ENCODE measurements at regions not wholly inside any gene's neighbourhood (a gene's known extent, or its start where the extent isn't known, plus 50 kb on each side); places are given as distances from the start of the nearest gene placed in this dataset.

DNA sequence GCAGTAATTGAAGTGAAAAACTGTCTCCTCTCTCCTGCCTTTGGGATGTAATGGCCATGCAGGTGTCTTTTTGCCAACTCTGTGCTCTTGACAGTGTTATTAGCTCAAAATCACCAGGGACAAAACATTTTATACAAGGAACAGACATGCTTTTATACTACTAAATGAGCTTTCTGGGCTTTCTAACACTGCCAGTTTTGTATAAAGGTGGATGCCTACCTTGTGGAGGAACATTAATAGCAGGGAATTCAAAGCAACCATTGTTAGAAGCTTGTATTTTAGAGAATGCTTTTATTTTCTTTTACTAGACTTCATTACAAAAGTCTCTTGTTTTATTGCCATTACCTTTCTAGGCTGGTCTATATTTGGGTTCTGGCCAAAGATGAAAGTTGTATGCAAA lies 54.7 kb upstream of the ARSJ start:
- intact Hi-C loops (cut with DNase I) = no loop called here
- Histone ChIP-seq H3K27me3 (replicated peaks; ENCODE audit: insufficient read depth) (no peaks in the 10 kb centered on the region), H3K4me1 (replicated peaks) (no peaks in the 10 kb centered on the region), H3K27ac (no peak overlapping the region), H3K9me3 (no peaks in the 10 kb centered on the region), H3K4me3 (no peak overlapping the region), H3K36me3 (no peaks in the 10 kb centered on the region)
- no peak for DNase-seq (ENCODE audit: low spot score)
- TF ChIP-seq, protein P1, sequence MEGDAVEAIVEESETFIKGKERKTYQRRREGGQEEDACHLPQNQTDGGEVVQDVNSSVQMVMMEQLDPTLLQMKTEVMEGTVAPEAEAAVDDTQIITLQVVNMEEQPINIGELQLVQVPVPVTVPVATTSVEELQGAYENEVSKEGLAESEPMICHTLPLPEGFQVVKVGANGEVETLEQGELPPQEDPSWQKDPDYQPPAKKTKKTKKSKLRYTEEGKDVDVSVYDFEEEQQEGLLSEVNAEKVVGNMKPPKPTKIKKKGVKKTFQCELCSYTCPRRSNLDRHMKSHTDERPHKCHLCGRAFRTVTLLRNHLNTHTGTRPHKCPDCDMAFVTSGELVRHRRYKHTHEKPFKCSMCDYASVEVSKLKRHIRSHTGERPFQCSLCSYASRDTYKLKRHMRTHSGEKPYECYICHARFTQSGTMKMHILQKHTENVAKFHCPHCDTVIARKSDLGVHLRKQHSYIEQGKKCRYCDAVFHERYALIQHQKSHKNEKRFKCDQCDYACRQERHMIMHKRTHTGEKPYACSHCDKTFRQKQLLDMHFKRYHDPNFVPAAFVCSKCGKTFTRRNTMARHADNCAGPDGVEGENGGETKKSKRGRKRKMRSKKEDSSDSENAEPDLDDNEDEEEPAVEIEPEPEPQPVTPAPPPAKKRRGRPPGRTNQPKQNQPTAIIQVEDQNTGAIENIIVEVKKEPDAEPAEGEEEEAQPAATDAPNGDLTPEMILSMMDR (IDR thresholded peaks at IDR 0.05) = no peak
- TF ChIP-seq POLR2AphosphoS5 (IDR thresholded peaks at IDR 0.05) = no peak
- no peak for TF ChIP-seq POLR2A (IDR thresholded peaks at IDR 0.05)

DNA sequence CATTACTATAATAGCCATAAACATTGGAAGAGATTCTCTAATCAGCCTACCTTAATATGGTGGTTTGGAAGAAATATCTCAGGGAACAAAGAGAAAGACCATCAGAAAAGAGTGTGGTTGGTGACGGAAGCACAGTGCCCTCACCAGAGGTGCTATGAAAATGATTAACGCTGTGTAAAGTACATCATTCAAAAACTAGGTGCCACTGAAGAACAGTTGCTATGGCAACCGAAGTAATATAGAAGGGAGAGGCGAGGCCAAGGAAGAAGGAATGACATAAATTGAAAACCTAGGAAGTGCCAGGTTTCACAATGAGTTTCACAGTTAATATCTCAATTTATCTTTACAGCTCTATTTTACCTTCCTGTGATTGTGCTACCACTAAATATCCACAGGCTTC lies 57.0 kb upstream of the ARSJ start:
- no peaks in the 10 kb centered on the region for H3K9me3 ChIP-seq
- H3K27ac ChIP-seq = no peak overlapping the region
- no peaks in the 10 kb centered on the region for H3K4me1 ChIP-seq (replicated peaks)
- intact Hi-C loops (cut with DNase I) = no loop called here
- H3K27me3 ChIP-seq (replicated peaks; ENCODE audit: insufficient read depth) = no peaks in the 10 kb centered on the region
- WGBS = 83% methylated on average over 4 of the region's 4 CpGs
- H3K4me3 ChIP-seq = no peak overlapping the region
- no peak for DNase-seq (ENCODE audit: low spot score)
- no peak for TF ChIP-seq POLR2AphosphoS5 (IDR thresholded peaks at IDR 0.05)
- TF ChIP-seq, protein P1 (IDR thresholded peaks at IDR 0.05) = no peak
- no peak for TF ChIP-seq POLR2A (IDR thresholded peaks at IDR 0.05)
- H3K36me3 ChIP-seq = no peaks in the 10 kb centered on the region

DNA sequence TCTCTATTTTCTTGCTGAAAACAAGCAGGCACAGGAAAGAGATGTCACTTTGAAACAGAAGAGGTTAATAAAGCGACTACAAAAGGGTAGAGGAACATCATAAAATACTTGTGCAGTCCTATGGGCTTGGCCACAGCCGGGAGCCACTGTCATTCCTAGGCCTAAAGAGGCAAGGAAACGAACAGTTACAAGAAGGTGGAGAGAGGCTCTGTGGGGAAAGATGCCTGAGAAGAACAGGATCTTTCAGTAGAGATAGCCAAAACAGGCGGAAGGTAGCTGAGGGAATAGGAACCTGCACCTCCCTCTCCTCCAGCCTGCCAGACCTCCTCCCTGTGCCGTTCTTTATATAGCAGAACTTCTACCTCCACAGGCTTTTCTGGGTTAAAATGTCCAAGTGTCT lies 57.4 kb upstream of the ARSJ start:
- 62% methylated on average over 5 of the region's 5 CpGs for WGBS
- Histone ChIP-seq H3K4me3 (no peak overlapping the region), H3K9me3 (no peaks in the 10 kb centered on the region), H3K36me3 (no peaks in the 10 kb centered on the region), H3K4me1 (replicated peaks) (no peaks in the 10 kb centered on the region), H3K27ac (no peak overlapping the region), H3K27me3 (replicated peaks; ENCODE audit: insufficient read depth) (no peaks in the 10 kb centered on the region)
- TF ChIP-seq POLR2AphosphoS5 (IDR thresholded peaks at IDR 0.05) = no peak
- TF ChIP-seq, protein P1 (IDR thresholded peaks at IDR 0.05) = no peak
- TF ChIP-seq POLR2A (IDR thresholded peaks at IDR 0.05) = no peak
- DNase-seq (ENCODE audit: low spot score) = no peak
- intact Hi-C loops (cut with DNase I) = no loop called here

DNA sequence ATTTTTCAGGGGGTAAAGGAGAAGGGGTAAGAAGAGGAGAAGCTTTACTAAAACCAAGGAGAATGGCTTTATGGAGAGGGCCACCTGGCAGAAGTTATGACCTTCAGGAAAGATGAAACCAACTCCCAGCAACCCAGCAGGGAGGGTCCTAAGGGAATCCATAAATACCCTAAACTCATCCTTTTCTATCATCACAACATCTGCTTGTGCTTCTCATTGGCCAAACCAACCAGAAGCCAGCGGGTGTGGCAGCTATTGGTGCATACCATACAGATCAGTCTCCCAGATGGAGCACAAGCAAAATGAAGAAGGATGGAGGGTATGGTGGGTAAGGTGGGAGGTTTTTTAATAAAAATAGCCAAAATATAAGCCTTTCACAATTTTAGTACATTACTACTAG lies 58.5 kb upstream of the ARSJ start:
- no peaks in the 10 kb centered on the region for H3K36me3 ChIP-seq
- no peaks in the 10 kb centered on the region for H3K27me3 ChIP-seq (replicated peaks; ENCODE audit: insufficient read depth)
- WGBS = 96% methylated on average over 1 of the region's 1 CpG
- H3K4me3 ChIP-seq = no peak overlapping the region
- H3K4me1 ChIP-seq (replicated peaks) = no peaks in the 10 kb centered on the region
- no peak overlapping the region for H3K27ac ChIP-seq
- H3K9me3 ChIP-seq = no peaks in the 10 kb centered on the region
- intact Hi-C loops (cut with DNase I) = no loop called here
- TF ChIP-seq POLR2AphosphoS5 (IDR thresholded peaks at IDR 0.05) = no peak
- no peak for TF ChIP-seq POLR2A (IDR thresholded peaks at IDR 0.05)
- TF ChIP-seq, protein P1 (IDR thresholded peaks at IDR 0.05) = no peak
- DNase-seq (ENCODE audit: low spot score) = no peak

DNA sequence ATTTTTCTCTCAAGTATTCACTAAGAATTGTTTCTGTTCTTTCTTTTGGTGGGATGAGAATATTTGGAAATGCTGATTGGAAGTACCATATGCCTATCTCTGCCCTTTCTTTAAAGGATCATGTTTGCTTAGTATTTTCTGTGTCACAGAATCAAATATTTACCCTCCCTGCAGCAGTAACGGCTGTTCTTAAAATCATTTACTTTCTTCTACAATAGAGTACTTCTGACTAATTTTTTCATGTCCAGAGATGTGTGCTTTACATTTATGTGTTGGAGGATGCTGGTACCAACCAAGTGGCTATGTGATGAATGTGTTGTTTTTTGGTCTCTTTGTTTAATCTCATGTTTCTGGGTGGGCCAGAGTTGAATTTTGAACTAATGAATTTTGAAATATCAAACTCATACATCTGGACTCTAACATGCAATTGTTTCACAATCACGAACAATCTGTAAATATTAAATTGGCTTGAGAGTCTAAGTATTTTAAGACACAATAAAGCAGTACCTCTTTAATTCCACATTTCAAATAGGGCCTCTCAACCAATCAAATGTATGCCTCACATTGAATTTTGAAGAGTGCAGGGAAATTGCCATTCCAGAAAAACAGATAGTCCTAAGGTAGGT lies 59.4 kb upstream of the ARSJ start:
- Histone ChIP-seq H3K27me3 (replicated peaks; ENCODE audit: insufficient read depth) (no peaks in the 10 kb centered on the region), H3K27ac (no peak overlapping the region), H3K4me1 (replicated peaks) (no peaks in the 10 kb centered on the region), H3K9me3 (no peaks in the 10 kb centered on the region), H3K4me3 (no peak overlapping the region), H3K36me3 (no peaks in the 10 kb centered on the region)
- 40% methylated on average over 2 of the region's 2 CpGs for WGBS
- intact Hi-C loops (cut with DNase I) = no loop called here
- TF ChIP-seq, protein P1 (IDR thresholded peaks at IDR 0.05) = no peak
- TF ChIP-seq POLR2A (IDR thresholded peaks at IDR 0.05) (no peak), POLR2AphosphoS5 (IDR thresholded peaks at IDR 0.05) (no peak)
- DNase-seq (ENCODE audit: low spot score) = no peak
